NCI-H1436 treated with DMSO at 0.1 percent for 48 hours (cell line): ENCODE measurements at regions not wholly inside any gene's neighbourhood (a gene's known extent, or its start where the extent isn't known, plus 50 kb on each side); places are given as distances from the start of the nearest gene placed in this dataset.
A peak's percentile ranks its signal among the peaks of the same experiment; 100 is the strongest.

ENCODE experiments used
- DNase-seq: peaks from one replicate; lab custom pipeline; 2025; lab: John Stamatoyannopoulos, UW

DNA sequence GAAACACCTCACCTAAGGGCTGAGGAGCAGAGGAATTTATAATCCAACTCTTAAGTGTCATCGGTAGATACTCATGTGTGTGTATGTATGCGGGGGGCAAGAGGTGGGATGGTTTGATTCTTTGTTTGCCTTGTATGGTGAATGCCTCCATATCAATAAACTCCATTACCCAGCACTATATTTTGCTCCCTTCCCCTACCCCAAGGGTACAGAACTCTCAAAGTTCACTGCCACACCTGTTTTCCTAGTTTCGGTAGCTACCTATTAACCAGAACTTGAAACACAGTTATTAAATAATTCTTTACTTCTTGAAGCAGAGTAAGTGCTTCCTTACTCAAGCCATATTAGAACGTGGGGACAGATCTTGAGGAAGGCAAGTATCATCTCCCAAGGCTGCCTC is 400.8 kb upstream of the SUCLG2 start:
- DNase-seq, result no peak

DNA sequence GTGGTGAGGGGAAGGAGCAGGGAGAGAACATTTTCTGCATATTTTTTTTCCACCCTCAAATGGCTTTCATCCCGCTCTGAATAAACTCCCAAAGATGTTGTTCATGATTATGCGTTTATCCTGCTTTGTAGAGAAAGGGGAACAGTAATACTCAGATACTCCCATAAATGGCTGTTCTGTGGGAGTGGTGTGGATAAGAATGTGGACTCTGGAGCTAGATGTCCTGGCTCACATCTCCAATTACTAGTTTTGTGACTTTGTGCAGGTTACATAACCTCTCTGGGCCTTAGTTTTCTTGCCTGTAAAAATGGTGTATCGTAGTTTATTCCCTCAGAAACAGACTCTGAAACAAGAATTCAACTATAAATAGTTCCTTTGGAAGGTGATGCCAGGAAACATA is 395.4 kb upstream of the SUCLG2 start:
- no peak for DNase-seq

DNA sequence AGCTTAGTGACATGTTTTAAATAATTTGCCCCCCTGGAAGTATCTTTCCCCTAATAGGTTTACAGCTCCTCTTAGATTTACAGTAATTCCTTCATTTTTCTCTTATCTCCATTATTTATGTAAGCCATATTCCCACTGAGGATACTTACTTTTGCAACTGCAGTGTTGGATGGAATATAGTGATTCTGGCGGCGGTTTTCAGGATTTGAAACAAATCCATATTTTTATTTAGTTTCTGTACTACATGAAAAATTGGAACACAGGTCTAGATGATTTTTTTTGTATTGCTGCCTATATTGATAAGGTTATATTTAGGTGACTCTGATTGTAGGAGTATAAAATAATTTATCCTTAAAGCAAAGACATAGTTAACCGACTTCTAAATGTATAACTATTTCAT is 391.6 kb upstream of the SUCLG2 start:
- DNase-seq, result no peak

DNA sequence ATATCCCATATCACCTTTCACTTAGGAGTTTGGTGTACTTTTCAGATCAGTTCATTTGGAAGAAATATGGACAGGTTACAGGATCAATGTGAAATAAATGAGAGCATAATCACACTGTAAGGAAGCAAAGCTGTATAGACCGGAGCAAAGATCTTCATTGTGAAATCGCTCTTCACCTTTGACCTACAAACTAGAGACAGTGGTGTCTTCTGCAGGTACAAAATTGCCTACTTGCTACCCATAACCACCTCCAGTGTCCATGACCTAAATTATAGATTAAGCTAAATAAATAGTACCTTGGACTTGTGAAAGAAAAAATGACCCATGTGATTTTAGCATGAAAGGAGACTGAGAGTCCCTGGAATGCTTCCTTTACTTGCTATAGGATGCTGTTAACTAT is 379.5 kb upstream of the SUCLG2 start:
- DNase-seq, result no peak

DNA sequence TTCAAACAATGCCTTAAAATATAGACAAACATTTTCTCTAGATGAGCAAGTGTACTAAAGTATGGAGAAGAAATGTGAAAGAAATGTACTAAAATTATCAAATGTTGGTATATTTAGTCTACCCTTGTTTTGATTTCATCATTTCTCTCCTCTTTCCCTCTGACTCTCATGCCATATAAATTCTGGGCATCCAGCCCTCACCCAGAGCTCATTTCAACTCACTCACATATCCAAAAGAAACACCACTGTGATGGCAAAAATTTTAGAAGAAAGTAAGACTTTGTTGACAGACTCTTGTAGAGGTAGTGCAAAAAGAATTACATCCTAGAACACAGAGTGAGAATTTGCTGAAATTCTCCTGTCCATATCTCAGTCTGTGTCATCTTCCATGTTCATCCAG is 377.8 kb upstream of the SUCLG2 start:
- DNase-seq, result no peak

DNA sequence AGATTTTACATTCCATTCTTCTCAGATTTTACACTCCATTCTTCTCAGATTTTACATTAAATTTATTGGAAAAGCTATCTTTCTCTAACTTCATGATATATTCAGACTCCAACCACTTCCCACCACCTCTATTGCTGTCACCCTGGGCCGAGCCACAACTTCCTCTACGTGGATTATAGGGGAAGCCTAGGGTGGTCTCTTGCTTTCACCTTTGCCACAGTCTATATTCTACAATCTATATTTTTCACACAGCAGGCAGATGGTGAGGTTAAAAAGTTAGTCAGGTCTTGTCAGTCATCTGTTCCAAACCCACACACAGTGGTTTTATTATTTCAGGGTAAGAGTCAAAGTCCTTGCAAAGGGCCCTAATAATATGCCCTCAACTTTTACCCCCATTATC is 370.8 kb upstream of the SUCLG2 start:
- DNase-seq, result no peak

DNA sequence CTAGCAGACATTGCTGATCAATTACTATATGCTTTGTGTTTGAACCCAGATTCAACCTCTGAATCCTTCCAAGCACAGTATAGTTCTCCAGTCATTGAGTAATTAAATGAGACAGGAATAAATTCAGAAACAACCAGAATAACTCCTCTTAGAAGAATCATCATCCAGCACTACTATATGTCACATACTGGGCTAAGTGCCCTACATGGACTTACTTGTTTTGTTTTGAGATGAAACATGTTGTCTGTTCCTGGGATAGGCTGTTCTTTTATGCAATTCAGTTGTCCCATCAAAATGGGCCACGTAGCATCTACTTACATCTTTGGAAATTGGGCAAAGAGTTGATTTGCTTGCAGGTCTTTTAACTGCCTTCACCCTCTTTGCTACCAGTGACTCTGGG is 365.5 kb upstream of the SUCLG2 start:
- no peak for DNase-seq

DNA sequence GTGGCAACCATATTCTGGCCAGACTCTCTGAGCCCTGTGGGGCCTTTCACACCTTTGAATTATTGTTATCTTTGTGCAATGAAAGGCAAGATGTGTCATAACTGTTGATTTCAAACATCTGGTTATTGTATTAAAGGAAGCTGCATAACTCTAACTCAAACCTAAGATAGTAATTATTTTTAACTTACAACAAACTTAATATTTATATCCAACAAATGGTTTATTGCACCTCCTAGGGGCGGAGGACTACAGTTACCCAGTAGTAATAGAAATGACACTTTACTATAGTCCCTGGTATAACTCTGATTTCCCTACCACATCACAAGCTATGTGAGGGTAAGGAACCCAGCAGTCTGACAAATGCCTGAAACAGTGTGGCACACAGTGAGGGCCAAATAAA is 363.9 kb upstream of the SUCLG2 start:
- no peak for DNase-seq

DNA sequence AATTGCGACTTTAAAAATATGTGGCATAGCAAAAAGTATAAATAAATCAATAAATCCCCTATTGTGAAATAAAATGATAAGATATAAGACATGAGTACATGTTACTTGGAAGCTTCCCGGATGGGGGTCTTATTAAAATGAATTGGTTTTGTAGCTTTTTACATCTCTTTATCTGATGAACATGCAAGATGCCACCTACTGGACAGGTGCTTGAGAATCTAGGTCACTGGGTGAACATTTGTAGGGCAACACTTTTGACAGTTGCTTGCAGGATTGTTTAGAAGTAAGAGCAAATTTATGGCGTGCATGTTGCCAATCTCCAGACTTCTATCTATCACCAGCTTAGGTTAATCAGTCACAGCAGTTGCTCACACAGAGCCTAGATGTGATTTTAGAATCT is 362.7 kb upstream of the SUCLG2 start:
- no peak for DNase-seq

DNA sequence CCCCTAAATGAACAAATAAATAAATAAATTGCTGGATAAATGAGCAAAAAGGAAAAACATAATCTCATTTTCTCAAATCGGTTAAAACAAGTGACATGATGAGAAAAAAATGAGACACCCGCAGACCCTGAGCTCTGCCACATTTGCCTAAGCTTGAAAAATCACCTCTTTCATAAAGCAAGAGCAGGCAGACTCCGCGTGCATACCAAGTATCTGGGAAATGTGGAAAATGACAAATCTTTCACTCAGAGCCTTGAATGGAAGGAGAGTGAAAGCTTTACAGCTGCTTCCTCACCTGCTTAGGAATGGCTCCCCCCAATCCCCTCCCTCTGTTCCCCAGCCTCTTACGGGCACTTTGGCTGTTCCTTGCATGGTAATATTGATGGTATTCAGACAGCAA is 355.5 kb upstream of the SUCLG2 start:
- no peak for DNase-seq

DNA sequence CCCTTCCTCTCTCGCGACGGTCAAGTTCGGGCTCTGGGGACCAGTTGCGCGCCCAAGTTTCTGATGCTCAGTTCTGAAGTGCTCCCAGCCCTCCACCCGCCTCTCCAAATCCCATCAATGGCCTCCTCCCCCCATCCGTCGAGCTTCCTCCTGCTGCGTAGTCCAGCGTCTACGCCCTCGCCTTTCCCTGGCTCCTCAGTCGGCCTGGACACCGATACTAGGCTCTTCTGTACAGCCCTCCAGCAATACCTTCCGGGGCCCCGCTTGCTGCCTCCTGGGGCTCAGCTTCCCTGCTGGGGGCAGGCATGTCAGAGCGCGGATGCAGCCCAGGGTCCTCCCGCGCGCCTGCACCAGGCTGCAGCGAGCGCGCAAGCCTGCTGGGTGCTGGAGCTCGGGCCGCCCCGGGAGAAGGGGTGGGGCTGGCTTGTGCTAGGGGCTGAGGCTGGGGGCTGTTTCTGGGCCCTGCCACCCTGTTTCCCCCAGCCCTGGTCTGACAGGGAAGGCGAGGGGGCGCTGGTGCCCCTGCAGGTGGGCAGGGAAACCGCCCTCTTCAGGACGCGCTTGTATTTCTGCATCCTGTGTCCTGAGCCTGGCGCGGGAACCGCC is 353.3 kb upstream of the SUCLG2 start:
- DNase-seq, result no peak

DNA sequence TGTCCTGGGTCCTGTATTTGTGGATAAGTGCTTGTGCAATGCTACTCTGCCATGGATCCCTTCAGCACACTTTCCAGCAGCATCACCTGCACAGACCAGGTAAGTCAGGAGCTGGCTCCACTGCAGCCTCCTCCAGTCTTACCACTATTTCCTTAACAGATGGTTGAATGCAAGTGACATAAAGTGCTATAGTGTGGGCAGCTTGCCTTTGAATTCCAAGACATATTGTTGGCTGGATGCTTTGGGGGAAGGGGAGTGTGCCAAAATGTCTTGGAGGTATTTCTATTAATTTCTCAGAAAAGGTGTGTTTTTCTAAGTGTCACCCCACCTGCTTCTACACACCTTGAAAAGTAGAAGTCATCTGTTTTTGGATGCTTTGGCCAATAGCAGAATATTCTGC is 352.2 kb upstream of the SUCLG2 start:
- no peak for DNase-seq

DNA sequence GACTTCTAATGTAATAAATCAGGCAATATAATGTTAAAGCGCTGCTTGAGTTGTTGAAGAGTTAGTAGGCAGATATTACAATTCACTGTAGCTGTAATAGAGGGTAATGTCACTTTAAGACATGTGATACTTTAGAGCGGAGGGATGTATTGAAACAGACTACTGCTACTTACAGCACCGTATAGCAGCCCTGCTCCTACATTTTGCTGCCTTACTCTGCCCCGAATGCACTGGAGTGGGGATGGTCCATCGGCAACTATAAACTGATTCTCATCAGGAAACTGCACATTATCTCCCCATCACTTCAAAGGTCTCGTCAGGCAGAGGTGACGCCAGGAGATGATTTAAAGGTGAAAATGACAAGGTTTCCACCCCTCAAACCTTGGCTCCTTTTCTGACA is 349.7 kb upstream of the SUCLG2 start:
- DNase-seq, result no peak

DNA sequence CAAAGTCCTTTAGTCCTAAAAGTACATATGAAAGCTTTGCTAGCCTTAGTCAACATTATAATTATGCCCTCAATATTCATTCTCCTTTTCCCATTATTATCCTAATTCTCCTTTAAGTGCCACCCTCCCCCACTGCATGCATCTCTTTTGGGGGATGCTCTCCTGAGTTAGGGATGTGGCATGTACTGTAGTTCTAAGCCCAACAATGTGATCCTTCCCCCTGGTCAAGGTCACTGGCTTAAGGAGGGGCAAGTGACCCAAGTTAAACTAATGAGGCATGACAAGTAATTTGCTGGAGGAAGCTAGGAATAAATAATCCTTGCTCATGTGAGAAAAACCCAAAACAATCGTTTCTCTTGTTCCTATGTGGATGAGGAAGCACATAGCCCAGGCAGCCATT is 343.9 kb upstream of the SUCLG2 start:
- no peak for DNase-seq

DNA sequence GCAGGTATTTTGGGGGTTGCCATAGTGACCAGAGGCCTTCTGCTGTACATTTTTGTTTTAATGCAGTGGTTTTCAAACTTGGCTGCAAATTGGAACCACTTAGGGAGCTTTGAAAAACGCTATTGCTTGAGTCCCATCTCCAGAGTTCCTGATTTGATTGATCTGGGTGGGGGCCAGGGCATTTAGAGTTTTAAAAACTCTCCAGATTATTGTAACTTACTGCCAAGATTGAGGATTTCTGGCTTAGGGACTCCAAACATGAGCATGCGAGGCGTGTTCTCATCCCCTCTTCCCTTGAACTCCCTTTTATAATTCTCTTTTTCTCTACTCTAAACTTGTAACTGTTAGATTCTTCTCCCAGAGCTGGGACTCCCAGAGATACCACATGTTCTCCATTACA is 340.8 kb upstream of the SUCLG2 start:
- no peak for DNase-seq

DNA sequence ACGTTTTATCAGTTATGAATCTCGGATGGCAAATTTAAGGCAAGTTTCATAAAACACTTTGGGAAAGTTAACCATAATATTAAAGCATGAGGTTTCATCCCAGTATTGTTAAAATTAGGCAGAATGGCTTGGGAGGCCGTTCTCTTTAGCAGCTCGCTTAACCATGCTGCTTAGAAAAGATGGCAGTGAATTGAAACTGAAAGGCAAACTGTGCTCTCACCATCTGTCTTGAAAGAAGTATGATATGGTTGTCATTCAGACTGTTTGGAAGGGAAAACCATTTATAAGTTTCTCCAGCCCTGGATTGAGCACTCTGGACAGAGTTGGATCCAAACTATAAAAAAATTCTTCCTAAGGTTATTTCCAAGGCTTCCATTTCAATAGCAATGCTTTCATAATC is 332.3 kb upstream of the SUCLG2 start:
- DNase-seq, result no peak

DNA sequence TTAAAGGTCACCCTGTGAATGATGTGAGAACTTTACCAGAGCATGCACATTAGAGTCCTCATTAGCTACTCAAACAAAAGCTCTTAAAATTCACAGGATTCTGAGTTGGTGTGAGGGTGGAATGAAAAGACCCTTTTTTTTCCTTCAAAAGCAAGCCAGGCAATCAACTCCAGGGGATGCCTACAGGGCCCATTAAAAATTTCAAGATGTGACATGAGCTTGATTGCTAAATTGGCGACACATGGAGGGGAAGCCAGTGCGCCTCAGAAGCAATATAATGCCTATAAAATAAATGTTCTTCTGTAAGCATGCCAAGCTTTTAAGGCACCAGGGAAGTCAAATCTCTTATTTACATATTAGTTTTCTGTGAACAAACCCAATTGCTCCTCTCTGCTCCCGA is 328.8 kb upstream of the SUCLG2 start:
- DNase-seq, result no peak

DNA sequence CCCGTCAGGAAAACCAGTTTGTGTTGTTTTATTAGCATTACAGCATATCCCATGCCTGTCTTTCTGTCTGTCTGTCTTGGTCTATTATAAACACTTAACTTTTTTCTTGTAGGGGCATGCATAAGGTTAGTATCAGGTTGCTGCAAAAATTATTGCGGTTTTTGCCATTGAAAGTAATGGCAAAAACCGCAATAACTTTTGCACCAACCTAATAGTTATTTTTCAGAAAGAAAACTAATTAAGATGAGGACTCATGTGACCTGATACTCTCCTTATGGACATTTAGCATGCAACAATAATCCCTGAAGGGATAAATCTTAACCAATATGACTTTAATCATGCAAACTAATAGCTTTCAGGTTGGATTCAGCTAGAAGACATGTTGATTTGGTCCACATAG is 326.7 kb upstream of the SUCLG2 start:
- DNase-seq, result no peak

DNA sequence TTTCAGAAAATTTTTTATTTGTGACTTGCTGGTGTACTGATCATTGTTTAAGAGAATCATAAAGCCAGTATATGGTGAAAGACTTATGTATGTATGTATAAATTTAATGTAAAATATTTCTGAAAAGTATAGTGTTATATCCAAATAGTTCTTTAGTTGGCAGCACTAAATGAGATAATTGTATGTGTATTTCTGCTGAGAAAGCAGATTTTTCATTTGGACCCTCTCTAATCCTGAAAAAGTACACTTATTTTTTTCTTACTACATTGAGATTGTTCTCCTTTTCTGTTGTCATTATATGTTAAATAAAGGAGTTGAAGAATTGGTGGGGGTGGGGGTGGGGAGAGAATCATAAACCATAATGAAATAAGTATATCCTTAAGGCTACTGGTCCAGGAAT is 324.9 kb upstream of the SUCLG2 start:
- no peak for DNase-seq

DNA sequence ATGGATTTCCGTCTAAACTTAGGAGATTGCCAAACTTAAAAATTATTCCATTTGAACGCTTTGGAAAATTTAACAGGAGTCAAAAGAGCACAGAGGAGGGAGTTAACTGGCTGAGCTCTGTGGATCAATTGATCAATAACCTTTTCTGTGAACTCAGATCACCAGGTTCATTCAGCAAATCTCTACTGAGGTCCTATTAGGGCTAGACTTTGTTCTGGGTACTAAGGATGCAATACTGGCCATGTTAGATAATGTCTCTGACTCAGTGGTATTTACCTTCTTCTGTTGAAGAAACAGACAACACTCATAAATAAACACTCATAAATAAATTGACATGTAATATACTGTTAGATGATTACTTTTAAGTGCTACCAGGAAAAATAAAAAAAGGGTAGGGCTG is 323.4 kb upstream of the SUCLG2 start:
- no peak for DNase-seq

DNA sequence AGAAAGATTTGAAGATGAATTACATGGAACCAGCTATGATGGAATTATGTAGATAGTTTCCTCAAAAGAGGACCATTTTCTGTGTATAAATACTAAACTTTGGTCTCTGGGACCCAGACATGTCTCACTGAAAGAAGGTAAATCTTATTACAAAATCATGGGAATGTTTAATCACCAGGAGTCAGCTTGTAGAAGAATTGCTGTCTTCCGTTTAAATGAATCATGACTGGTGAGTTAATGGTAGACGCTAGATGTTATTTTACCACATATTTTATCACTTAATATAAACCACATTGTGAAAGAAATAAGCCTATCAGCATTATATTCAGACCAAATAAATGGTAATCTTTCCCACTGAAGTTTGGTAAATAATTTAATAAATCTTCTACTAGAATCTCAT is 322.3 kb upstream of the SUCLG2 start:
- no peak for DNase-seq

DNA sequence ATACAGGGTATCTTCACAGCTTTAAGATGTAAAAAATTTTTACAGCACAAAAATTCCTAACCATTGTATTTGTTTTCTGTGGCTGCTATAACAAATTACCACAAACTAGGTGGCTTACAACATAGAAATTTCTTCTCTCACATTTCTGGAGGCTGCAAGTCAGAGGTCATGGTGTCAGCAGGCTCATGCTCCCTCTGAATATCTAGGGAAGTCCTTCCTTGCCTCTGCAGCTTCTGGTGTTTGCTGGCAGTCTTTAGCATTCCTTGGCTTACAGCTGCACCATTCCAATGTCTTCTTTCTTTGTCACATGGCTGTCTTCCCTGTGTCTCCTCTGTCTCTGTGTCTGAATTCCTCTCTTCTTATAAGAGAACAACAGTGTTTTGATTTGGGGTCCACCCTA is 310.2 kb upstream of the SUCLG2 start:
- DNase-seq, result no peak

DNA sequence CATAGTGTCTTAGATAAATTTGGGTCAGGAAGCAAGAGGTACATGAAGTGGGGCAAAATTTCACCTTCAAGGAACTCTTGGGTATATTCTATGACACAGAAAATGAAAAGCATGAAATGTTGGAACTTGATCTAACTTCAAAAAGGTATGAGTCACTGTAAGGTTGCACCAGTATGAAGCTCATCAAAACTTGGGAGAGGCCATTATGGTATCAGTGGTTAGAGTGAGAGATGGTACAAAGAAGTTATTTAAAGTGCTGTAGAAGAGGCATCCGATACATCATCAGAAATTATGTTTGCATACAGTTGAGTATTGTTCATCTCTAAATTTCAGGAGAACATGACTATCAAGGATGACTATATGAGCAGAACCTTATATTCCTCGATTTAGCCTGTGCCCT is 302.9 kb upstream of the SUCLG2 start:
- no peak for DNase-seq

DNA sequence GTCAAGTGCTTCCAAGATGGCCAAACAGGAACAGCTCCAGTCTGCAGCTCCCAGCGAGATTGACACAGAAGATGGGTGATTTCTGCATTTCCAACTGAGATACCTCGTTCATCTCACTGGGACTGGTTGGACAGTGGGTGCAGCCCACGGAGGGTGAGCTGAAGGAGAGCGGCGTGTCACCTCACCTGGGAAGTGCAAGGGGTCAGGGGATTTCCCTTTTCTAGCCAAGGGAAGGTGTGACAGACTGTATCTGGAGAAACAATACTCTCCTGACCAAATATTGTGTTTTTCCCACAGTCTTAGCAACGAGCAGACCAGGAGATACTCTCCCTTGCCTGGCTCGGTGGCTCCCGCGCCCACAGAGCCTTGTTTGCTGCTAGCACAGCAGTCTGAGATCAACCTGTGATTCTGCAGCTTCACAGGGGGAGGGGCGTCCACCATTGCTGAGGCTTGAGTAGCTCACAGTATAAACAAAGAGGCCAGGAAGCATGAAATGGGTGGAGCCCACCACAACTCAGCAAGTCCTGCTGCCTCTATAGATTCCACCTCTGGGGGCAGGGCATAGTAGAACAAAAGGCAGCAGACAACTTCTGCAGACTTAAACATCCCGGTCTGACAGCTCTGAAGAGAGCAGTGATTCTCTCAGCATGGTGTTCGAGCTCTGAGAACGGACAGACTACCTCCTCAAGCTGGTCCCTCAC is 293.5 kb upstream of the SUCLG2 start:
- peak; percentile 6 for DNase-seq
